T-helper 2 cell treated with Interferon-gamma antibody and Interleukin-4, amounts not matched to agents 100 ng/mL and 5 ng/mL, for 36 hours (primary cell): ENCODE measurements at regions not wholly inside any gene's neighbourhood (a gene's known extent, or its start where the extent isn't known, plus 50 kb on each side); places are given as distances from the start of the nearest gene placed in this dataset.
"Not testable (repeated sequence)": the region's sequence is repeated elsewhere in the genome, so short reads cannot be mapped to it uniquely, and the experiment has no call there.

Source experiments
- intact Hi-C: fragments of 100-400 bp; cut with micrococcal nuclease; formaldehyde crosslinking; loops from one replicate; pipeline ENCODE4 v1.15.1; 2023

DNA sequence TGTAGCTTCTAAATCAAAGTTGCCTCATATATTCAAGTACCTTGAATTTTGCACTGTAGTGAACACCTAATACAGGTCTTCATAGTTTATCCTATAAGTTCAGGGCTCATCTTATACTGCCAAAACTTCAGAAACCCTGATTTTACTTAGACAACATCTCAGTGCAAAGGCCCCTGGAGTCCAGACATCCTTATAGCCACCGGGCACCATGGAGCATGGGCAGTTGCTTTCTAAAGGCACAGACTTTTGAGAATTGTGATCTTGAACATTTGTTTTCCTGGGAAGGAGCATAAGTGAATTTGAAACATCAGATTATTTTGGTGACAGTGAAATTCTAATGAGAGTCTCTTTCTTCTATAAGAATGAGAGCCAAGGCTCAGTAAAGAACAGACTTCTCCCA is 292.3 kb downstream of the CYRIA start:
- intact Hi-C loops = no loop called here

DNA sequence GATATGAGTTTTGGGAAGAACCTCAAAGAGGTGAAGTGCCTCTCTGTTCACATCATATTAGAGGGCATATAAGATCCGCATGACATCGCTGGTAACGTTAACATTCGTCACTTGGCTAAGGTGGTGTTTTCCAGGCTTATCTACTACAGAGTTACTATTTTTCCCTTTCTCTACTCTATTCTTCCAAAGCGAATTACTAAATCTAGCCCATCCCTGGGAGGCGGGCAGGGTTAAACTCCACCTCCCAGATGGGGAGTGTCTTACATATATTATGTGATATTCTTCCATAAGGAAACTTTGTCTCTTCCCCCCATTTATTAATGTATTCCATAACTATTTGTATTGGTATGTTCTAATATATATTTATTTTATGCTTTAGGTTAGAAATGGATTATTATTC is 293.9 kb downstream of the CYRIA start:
- intact Hi-C loops = no loop called here

DNA sequence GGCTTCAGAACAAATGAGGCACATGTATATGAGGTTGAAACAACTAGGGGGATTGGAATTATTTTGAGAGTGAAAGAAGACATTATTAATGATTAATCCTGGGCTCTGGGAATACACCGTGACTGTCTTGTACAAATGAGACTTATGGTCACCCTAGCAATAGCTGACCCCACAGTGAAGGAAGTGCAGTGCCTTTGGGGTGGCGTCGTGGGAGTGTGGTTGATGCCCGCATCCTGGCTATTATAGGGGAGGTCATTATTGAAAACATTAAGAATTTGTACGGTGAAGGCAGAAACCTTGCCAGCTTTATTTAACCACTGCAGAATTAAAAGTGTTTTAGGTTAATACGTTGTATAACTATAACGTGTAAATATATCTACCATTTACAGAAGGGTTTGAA is 296.7 kb downstream of the CYRIA start:
- intact Hi-C loops = no loop called here

DNA sequence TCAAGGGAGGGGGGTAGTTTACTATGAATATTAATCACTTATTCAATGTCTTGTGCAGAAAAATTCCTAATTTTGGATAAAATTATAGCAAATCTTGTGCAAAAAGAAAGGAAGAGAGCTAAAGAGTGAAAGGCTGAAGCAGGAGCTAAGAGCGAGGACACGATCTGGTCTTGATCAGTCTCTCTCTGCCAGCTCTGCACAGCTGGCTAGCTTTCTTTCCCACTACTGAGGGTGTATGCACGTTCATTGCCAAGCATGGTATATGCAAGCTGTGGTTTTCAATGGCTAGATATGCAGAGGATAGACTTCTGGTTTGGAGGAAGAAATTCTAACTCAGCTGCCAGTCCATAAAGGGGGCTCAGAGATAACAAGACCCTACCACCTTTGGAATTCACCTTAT is 297.3 kb downstream of the CYRIA start:
- intact Hi-C loops = no loop called here

DNA sequence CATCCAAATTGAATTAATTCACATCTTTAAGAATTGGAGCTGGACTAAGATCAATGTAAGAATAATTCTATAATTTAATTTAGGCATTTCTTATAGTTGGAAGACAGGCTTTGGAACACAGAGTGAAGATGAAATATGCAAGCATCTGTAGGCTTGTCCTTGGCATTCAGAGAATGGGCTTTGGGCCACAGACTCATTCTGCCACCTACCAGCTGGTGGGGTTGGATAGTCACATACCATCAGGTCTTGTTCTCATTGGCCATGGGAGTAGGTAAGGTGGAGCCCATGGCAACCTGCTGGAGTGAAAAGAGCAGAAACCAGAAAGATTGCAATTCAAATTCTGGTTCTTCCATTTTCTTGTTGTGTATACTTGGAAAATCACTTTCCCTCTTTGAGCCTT is 300.3 kb downstream of the CYRIA start:
- intact Hi-C loops = no loop called here

DNA sequence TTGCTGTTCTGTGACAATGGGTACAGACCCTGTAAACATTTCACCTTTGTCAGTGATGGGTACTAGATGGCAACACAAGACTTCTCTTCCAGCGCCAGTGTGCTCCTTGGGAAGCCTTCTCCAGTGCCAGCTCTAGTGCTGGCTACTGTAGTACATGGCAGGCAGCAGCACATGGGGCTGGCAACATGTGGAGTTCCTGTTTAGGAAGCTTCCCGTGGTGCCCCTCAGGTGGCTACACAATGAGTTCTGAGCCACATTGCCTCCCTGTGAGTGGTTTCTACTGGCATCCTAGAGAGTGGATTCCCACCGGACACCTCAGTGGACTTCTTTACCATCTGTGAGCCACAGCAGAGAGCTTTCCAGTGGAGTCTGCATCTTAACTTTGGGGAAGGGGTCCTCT is 302.1 kb downstream of the CYRIA start:
- intact Hi-C loops = no loop called here

DNA sequence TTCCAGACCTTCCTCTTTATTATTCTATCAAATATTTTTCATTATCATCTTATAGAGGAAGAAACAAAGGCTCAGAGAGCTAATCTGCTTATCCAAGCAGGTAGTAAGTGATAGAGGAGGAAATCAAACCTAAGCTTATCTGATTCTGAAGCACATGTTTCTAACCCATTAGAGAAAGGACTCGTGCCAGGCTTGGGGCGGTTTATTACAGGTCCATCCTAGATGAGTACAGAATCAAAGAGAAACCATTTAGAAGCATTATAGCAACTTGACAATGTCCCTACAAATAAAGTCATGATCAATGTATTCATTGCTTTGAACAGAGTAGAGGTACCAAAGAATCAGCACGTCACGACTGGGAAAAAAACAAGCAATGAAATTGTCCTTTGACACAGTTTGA is 303.0 kb downstream of the CYRIA start:
- intact Hi-C loops = no loop called here

DNA sequence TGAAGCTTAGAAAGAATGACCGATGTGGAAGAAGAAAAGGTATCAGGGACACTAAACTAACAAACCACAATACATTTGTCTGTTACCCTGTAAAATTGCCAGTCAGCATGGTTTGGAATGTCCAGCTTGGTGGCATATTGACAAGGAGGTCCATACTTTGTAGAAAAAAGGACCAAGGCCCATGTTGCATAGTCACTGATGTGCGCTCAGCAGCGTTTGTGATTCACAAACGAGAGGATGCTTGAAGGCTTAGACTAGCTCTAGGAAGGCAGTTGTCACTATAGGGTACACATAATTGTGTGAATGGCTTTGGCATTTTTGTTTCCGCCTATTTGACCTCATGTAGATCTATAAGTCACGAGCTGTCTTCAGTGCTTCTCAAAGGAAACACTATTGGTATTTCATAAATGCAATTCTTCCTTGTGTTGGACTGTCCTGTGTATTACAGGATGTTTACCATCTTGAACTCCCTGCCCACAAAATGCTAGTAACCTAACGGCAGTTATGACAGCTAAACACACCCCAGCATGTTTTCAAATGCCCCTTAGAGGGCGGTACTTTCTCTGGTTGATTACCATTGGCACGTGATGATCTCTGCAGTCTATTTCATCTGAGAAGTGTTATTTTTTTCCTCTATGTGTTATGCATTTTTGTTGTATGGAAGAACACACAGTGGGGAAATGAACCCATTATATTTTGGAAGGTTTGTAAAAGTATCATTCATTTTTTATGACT is 304.2 kb downstream of the CYRIA start:
- intact Hi-C loops = no loop called here

DNA sequence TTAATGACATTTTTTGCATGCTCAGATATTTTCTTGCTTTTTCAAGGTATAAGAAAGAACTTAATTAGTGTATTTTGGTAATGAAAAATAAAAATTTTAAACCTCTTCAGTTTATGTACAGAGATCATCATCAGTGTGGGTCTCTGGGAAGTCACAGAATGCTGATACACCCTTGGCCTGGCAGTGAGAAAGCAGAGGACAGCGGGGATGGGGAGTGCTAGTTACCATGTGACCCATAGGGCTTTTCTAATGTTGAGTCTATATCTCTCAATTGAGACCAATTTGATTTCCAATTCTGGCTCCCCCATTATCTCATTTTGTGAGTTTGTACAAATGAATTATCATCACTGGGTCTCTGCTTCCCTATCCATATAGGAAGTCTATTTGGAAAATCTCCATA is 305.7 kb downstream of the CYRIA start:
- intact Hi-C loops = no loop called here

DNA sequence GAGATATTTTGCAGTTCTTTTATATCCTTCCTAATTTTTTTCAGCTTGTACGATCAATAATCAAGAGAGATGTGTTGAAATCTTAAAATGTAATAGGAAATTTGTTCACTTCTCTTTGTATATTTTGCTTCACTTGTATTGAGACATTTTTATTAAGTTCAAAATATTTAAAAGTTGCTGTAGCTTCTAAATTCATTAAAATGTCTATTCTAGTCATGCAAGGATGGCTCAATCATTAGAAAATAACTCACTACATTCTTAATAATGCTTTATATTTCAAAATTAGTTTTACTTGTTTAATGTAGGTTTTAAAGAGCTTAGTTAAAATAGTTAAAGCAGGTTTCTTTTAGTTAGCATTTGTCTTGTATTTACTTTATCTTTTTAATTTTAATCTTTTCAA is 308.4 kb downstream of the CYRIA start:
- intact Hi-C loops = no loop called here

DNA sequence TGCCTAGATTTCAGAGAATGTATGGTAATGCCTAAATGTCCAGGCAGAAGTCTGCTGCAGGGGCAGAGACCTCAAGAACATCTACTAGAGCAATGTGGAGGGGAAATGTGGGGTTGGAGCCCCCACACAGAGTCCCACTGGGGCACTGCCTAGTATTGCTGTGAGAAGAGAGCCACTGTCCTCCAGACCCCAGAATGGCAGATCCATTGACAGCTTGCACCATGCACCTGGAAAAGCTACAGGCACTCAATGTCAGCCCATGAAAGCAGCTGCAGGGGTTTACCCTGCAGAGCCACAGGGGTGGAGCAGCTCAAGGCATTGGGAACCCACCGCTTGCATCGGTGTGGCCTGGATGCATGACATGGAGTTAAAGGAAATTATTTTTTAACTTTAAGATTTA is 314.1 kb downstream of the CYRIA start:
- intact Hi-C loops = no loop called here

DNA sequence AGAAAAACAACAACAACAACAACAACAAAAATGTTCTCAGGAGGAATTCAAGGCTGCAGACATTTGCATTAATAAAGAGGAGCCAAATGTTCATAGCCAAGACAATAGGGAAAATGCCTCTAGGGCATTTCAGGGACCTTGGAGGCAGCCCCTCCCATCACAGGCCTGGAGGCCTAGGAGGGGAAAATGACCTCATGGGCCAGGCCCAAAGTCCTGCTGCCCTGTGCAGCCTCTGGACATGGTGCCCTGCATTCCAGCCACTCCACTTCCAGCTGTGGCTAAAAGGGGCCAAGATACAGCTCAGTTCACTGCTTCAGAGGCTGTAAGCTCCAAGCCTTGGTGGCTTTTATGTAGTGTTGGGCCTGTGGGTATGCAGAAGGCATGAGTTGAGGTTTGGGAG is 314.5 kb downstream of the CYRIA start:
- intact Hi-C loops = no loop called here

DNA sequence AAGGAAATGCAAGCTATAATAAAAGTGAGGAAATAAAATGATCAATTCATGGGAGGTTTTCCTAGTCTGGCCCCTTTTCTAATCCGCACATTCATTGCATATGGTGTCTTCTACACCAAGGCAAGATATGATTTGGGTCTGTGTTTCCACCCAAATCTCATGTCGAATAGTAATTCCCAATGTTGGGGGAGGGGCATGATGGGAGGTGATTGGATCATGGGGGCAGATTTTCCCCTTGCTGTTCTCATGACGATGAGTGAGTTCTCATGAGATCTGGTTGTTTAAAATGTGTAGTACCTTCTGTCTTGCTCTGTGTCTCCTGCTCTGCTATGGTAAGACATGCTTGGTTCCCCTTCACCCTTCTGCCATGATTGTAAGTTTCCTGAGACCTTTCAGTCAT is 315.4 kb downstream of the CYRIA start:
- intact Hi-C loops = no loop called here

DNA sequence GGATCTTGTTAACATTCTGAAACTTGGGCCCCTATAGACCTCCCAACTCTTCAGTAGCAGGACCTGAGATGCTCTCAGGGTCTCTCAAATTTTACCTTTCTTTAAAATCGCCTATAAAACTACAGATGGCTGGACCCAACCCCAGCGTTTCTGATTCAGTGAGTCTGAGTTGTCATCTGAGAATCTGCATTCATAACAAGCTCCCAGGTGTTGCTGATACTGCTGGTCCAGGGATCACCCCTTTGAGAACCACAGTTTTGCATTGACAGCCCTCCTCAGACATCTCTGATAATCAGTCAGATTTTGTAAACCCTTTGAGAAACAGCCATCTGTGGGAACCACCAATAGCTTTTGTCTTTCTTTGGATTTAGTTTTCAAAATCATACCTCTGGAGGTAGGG is 315.8 kb downstream of the CYRIA start:
- intact Hi-C loops = no loop called here

DNA sequence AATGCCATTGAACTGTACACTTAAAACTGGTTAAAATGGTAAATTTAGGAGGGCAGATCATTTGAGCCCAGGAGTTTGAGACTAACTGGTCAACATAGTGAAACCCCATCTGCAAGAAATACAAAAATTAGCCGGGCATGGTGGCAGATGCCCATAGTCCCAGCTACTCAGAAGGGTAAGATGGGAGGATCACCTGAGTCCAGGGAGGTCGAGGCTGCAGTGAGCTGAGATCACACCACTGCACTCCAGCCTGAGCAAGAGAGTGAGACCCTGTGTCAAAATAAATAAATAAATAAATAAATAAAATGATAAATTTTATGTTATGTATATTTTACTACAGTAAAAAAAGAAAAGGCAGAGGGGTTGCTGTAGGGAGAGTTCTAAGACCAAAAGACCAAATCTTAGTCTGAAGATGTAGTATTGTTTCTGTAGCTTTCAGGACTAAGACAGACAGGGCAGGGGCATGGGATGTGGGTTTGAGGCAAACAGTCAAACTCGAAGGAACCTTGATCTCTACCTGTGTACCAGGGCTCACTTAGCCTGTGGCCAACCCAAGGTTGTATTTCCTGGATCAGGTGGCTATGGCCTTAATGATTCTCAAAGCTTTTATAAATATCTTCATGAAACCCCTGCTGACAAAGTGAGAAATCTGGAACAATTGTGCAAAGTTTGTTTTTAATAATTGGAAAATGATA is 316.7 kb downstream of the CYRIA start:
- intact Hi-C loops = no loop called here

DNA sequence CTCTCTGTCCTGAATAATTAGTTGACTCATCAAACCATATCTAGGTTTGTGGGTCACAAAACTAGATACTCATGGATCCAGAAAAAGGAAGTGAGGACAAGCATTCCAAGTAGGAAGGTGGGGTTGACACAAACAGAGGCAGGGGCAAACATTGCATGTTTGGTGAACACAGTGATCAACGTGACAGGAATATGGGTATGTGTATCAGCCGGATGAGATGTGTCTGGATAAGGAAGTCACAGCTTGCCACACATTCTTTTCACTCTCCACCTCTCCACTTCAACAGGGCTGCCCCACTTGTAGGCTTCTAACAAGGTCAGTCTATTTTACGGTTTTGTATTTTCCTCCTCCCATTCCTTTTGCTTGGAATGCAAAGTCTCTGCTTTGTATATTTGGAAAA is 319.0 kb downstream of the CYRIA start:
- intact Hi-C loops = no loop called here

DNA sequence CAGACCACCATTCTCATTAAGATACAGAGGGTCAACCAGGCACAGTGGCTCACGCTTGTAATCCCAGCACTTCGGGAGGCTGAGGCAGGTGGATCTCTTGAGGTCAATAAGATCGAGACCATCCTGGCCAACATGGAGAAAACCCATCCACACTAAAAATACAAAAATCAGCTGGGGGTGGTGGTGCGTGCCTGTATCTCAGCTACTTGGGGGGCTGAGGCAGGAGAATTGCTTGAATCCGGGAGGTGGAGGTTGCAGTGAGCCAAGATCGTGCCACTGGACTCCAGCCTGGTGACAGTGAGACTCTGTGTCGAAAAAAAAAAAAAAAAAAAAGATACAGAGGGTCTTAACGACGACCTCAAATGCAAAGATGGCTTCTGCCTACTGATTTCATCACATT is 320.4 kb downstream of the CYRIA start:
- intact Hi-C loops = not testable (repeated sequence)

DNA sequence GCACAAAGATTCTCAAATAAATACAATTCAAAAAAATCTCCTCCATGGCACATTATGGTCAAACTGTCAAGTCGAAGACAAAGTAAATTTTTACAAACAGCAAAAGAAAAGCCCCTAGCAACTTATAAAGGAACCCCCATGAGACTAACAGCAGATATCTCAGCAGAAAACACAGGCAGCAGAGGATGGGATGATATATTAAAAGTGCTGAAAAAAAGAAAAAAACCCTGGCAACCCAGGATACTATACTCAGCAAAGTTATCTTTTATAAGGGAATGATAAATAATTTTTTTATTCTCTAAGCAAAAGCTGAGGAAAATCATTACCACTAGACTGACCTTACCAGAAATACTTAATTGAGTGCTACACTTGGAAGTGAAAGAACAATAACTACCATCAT is 326.4 kb downstream of the CYRIA start:
- intact Hi-C loops = no loop called here

DNA sequence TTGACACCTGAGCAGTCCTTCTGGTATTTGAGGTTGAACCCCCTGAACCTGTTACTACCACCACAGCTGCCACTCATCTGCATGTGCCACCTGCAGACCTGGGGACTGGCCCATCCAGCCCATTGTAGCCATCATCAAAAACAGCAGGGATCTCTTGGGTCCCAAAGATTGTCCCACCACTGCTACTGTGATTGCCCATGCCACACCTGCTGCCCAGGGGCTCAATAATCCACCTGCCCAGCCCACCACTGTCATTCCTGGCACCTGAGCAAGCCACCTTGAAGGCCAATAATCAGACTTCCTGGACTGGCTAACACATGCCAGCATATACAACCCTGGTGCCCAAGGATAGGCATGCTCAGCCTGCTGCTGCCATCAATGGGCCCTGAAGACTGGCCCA is 327.6 kb downstream of the CYRIA start:
- intact Hi-C loops = no loop called here

DNA sequence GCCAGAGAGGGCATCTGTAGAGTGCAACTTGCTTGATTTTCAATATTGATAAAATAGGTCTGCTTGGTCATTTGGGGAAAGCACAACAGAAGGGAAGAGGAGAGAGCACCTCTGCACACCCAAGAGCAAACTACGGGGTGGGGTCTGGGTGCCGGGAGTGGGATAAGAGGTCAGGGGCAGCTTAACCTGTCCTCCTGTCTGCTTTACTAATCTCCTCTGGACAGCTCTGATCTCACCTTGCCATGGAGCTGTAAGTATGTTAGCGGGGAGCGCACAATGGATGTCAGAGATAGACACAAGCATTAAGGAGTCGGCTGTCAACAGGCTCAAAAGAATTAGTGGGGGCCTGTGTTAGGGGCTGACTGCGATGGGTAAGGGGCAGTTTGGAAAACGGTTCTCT is 328.7 kb downstream of the CYRIA start:
- intact Hi-C loops = no loop called here

DNA sequence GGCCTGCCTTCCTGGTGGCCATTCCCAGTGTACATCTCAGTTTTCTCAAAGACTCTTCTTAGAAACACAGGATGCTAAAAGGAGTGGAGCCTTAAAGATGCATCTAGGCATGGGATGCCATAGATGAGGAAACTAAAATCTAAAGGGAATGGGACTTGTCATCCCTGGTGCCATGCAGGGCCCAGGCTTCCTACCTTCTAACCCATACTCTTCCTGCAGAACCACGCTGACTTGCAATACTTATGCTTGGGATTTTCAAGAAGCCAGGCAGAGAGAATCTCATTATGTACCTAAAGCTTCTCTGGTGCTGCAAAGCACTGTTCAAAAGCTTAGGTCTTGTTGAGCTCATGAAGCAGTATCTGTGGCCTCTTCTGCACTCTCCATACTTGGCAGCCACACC is 329.1 kb downstream of the CYRIA start:
- intact Hi-C loops = no loop called here

DNA sequence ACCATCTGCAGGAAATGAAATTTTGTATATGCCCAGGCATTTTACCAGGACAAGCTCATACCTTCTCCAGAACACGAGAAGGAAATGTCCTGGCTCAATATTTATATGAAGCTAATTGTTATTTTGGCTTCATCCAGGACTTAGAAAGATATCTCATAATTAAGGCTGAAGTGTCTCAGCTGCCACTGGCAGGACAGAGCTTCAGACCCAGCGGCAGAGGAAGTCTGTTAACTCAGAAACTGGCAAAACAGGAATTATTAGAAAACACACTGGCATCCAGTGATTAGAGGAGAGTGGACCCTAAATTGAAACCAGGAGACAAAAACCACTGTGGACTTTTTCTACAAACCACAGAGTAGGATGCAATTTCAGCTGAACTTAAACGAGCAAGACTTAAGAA is 329.7 kb downstream of the CYRIA start:
- intact Hi-C loops = no loop called here

DNA sequence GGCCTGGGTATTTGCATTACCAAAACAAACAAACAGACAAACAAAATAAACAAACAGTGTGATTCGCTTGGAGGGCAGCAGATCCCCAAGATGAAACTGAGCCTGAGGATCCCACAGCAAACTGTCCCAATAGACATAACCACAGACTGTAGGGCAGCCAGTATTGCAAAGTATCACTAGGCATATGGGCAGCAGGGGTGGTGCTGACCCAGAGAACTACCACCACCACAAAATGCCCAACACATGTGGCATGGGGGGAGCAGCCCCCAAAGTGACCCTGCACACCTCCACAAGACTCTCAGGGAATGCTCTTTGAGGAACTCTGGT is 330.1 kb downstream of the CYRIA start:
- intact Hi-C loops = no loop called here
